H1 (cell line): ENCODE measurements at regions not wholly inside any gene's neighbourhood (a gene's known extent, or its start where the extent isn't known, plus 50 kb on each side); places are given as distances from the start of the nearest gene placed in this dataset.

Experiments
- CTCF ChIA-PET: fragments of 300-600 bp; sonication (Branson Sonifier 250); formaldehyde crosslinking; loops from one replicate; lab custom pipeline; 2021; ENCODE audit not compliant: partially characterized antibody; lab: Charles Lee
- POLR2A ChIA-PET: fragments of 300-600 bp; sonication (Branson Sonifier 250); formaldehyde crosslinking; loops from one replicate; lab custom pipeline; 2021; ENCODE audit warnings: inconsistent platforms; ENCODE audit not compliant: partially characterized antibody; lab: Charles Lee
- DNase-seq, 2 experiments: peaks; one replicate each; pipeline versions ENCODE4 v3.0.0 to v3.0.0-alpha.2; 2010 to 2022; ENCODE audit warnings: low spot score in 2 of 2, low read depth in 1 of 2, mixed read lengths in 1 of 2
- FAIRE-seq: peaks from 2 replicates; lab custom pipeline; 2011; peaks lifted over from hg19 to GRCh38; lab: Jason Lieb, UNC
- H2AFZ ChIP-seq: 2 replicates; pipeline ENCODE4 v1.8.1; 2012; ENCODE audit warnings: low read length, inconsistent platforms
- H2AK5ac ChIP-seq: 2 replicates; pipeline ENCODE4 v1.6.1; 2013; ENCODE audit warnings: low read depth, low read length
- H2BK120ac ChIP-seq: replicated peaks from 2 replicates; pipeline ENCODE3; 2013; ENCODE audit warnings: low read depth, low read length, inconsistent platforms
- H2BK12ac ChIP-seq: 2 replicates; pipeline ENCODE4 v1.6.1; 2013; ENCODE audit warnings: low read depth, low read length
- H2BK15ac ChIP-seq: 2 replicates; pipeline ENCODE4 v1.6.1; 2013; ENCODE audit warnings: low read length
- H2BK20ac ChIP-seq: 2 replicates; pipeline ENCODE4 v1.6.1; 2013; ENCODE audit warnings: low read length
- H2BK5ac ChIP-seq: 2 replicates; pipeline ENCODE4 v1.6.1; 2013; ENCODE audit warnings: low read depth, low read length
- H3K14ac ChIP-seq: 2 replicates; pipeline ENCODE4 v1.6.1; 2013; ENCODE audit warnings: inconsistent platforms; ENCODE audit not compliant: insufficient read length
- H3K18ac ChIP-seq: 2 replicates; pipeline ENCODE4 v1.6.1; 2013; ENCODE audit warnings: low read length; ENCODE audit errors: extremely low read depth
- H3K23ac ChIP-seq: 2 replicates; pipeline ENCODE4 v1.6.1; 2013; ENCODE audit warnings: inconsistent platforms; ENCODE audit not compliant: insufficient read length
- H3K23me2 ChIP-seq: 2 replicates; pipeline ENCODE4 v1.6.1; 2013; ENCODE audit warnings: low read depth, low read length
- H3K27ac ChIP-seq: 2 replicates; pipeline ENCODE4 v1.6.1; 2011; ENCODE audit warnings: low read depth, low read length, inconsistent platforms
- H3K27me3 ChIP-seq, 4 experiments: replicated peaks in 1 of 4; 1 replicate in 1 of 4; 2 replicates in 3 of 4; pipeline versions ENCODE4 v1.6.1 to v1.8.1; 2011 to 2013; ENCODE audit warnings: low read length in 3 of 4, mild to moderate bottlenecking in 3 of 4, inconsistent platforms in 2 of 4, mixed read lengths in 2 of 4, moderate library complexity in 1 of 4; ENCODE audit not compliant: control insufficient read depth in 3 of 4, insufficient read depth in 3 of 4; ENCODE audit errors: extremely low read depth in 1 of 4
- H3K36me3 ChIP-seq, 4 experiments: 2 replicates each; pipeline versions ENCODE4 v1.6.1 to v1.8.1; 2011 to 2013; ENCODE audit warnings: mild to moderate bottlenecking in 4 of 4, low read length in 3 of 4, moderate library complexity in 2 of 4, control low read depth in 1 of 4, inconsistent platforms in 1 of 4; ENCODE audit not compliant: insufficient read depth in 4 of 4, control insufficient read depth in 2 of 4
- H3K4ac ChIP-seq: replicated peaks from 2 replicates; pipeline ENCODE3; 2013; ENCODE audit warnings: low read length, low read depth, mixed read lengths, inconsistent platforms; ENCODE audit not compliant: insufficient read length
- H3K4me1 ChIP-seq, 4 experiments: replicated peaks in 1 of 4; 1 replicate in 1 of 4; 2 replicates in 3 of 4; pipeline versions ENCODE4 v1.6.1 to v1.8.1; 2011 to 2013; ENCODE audit warnings: low read length in 3 of 4, inconsistent platforms in 2 of 4, mixed read lengths in 1 of 4; ENCODE audit not compliant: insufficient read depth in 4 of 4, control insufficient read depth in 3 of 4
- H3K4me2 ChIP-seq, 2 experiments: 2 replicates each; pipeline versions ENCODE4 v1.6.1 to v1.8.1; 2011 to 2013; ENCODE audit warnings: low read depth in 2 of 2, low read length in 2 of 2, control low read depth in 1 of 2, inconsistent platforms in 1 of 2, mild to moderate bottlenecking in 1 of 2; ENCODE audit not compliant: insufficient read depth in 1 of 2
- H3K4me3 ChIP-seq, 4 experiments: fragments of 200-600, 300-600 bp in 1 of 4; sonication (generic), shearing (Covaris generic), sonication (Bioruptor Twin) in 1 of 4; 2 replicates each; pipeline versions ENCODE4 v1.5.1 to v1.8.1; 2011 to 2016; ENCODE audit warnings: low read length in 4 of 4, low read depth in 3 of 4, control low read depth in 2 of 4, inconsistent platforms in 2 of 4, mild to moderate bottlenecking in 2 of 4, mixed read lengths in 1 of 4, moderate library complexity in 1 of 4; ENCODE audit not compliant: insufficient read depth in 2 of 4; ENCODE audit errors: extremely low read depth in 1 of 4
- H3K56ac ChIP-seq: replicated peaks from 2 replicates; pipeline ENCODE3; 2013; ENCODE audit warnings: low read depth, mild to moderate bottlenecking, mixed read lengths, low read length, inconsistent platforms; ENCODE audit not compliant: insufficient read length
- H3K79me1 ChIP-seq: 2 replicates; pipeline ENCODE4 v1.6.1; 2013; ENCODE audit warnings: low read depth, low read length, control low read depth
- H3K79me2 ChIP-seq, 2 experiments: 2 replicates each; pipeline versions ENCODE4 v1.6.1 to v1.8.1; 2012 to 2013; ENCODE audit warnings: low read length in 2 of 2, mild to moderate bottlenecking in 2 of 2, inconsistent platforms in 1 of 2; ENCODE audit not compliant: insufficient read depth in 2 of 2, control insufficient read depth in 1 of 2
- H3K9ac ChIP-seq, 4 experiments: replicated peaks in 1 of 4; 1 replicate in 1 of 4; 2 replicates in 3 of 4; pipeline versions ENCODE4 v1.6.1 to v1.8.1; 2011 to 2013; ENCODE audit warnings: low read depth in 3 of 4, low read length in 3 of 4, control low read depth in 2 of 4, mild to moderate bottlenecking in 2 of 4, moderate library complexity in 2 of 4, inconsistent platforms in 1 of 4; ENCODE audit errors: extremely low read depth in 1 of 4
- H3K9me3 ChIP-seq, 2 experiments: 2 replicates each; pipeline versions ENCODE4 v1.6.1 to v1.8.1; 2012 to 2013; ENCODE audit warnings: mild to moderate bottlenecking in 2 of 2, moderate library complexity in 2 of 2, control low read depth in 1 of 2, inconsistent platforms in 1 of 2, low read depth in 1 of 2, low read length in 1 of 2, mixed read lengths in 1 of 2; ENCODE audit not compliant: insufficient read depth in 2 of 2
- H4K20me1 ChIP-seq, 2 experiments: replicated peaks in 1 of 2; 2 replicates each; pipeline versions ENCODE3 to v1.8.1; 2011 to 2013; ENCODE audit warnings: inconsistent platforms in 2 of 2, low read length in 2 of 2, mild to moderate bottlenecking in 1 of 2; ENCODE audit not compliant: insufficient read depth in 2 of 2, control insufficient read depth in 1 of 2
- H4K5ac ChIP-seq: 2 replicates; pipeline ENCODE4 v1.6.1; 2013; ENCODE audit warnings: low read length, low read depth, mixed read lengths, inconsistent platforms; ENCODE audit not compliant: insufficient read length
- H4K8ac ChIP-seq: 2 replicates; pipeline ENCODE4 v1.8.0; 2013; ENCODE audit warnings: mild to moderate bottlenecking, moderate library complexity, low read length, inconsistent platforms; ENCODE audit not compliant: insufficient read depth; ENCODE audit errors: extremely low read depth
- H4K91ac ChIP-seq: replicated peaks from 2 replicates; pipeline ENCODE3; 2013; ENCODE audit warnings: low read length, mixed read lengths, inconsistent platforms; ENCODE audit not compliant: insufficient read length
- BACH1 ChIP-seq: IDR thresholded peaks from 2 replicates; pipeline ENCODE4 v1.6.1; 2012; ENCODE audit warnings: low read length, improper control_type of control experiment
- CTCF ChIP-seq, 3 experiments: IDR thresholded peaks; 1 replicate in 2 of 3; 2 replicates in 1 of 3; pipeline versions ENCODE4 v1.5.1 to v1.6.1; 2011; ENCODE audit warnings: low read length in 3 of 3, mild to moderate bottlenecking in 3 of 3, inconsistent platforms in 2 of 3, low read depth in 1 of 3, moderate library complexity in 1 of 3; ENCODE audit not compliant: insufficient read depth in 1 of 3; ENCODE audit errors: control extremely low read depth in 1 of 3
- GTF2F1 ChIP-seq: IDR thresholded peaks from 2 replicates; pipeline ENCODE4 v1.6.1; 2012; ENCODE audit warnings: low read depth, low read length, improper control_type of control experiment, borderline replicate concordance
- HDAC6 ChIP-seq: IDR thresholded peaks from one replicate; pipeline ENCODE4 v1.7.1; 2012; ENCODE audit warnings: low read depth, mild to moderate bottlenecking, inconsistent platforms, low read length, moderate library complexity
- MAFK ChIP-seq: IDR thresholded peaks from 2 replicates; pipeline ENCODE4 v1.6.1; 2012; ENCODE audit warnings: low read depth, mild to moderate bottlenecking, improper control_type of control experiment, low read length
- NANOG ChIP-seq: IDR thresholded peaks from 2 replicates; pipeline ENCODE4 v1.6.1; 2011; ENCODE audit warnings: low read length, low read depth, mild to moderate bottlenecking, inconsistent platforms; ENCODE audit not compliant: insufficient read depth, poor library complexity, severe bottlenecking
- POLR2A ChIP-seq, 2 experiments: IDR thresholded peaks; 1 replicate in 1 of 2; 2 replicates in 1 of 2; pipeline ENCODE4 v1.6.1; 2011; ENCODE audit warnings: low read depth in 2 of 2, low read length in 2 of 2, mild to moderate bottlenecking in 2 of 2; ENCODE audit errors: control extremely low read depth in 1 of 2
- SIX5 ChIP-seq: IDR thresholded peaks from 2 replicates; pipeline ENCODE4 v1.6.1; 2011; ENCODE audit warnings: mild to moderate bottlenecking, low read depth, low read length
- SP2 ChIP-seq: IDR thresholded peaks from 2 replicates; pipeline ENCODE4 v1.6.1; 2012; ENCODE audit warnings: mild to moderate bottlenecking, low read length, inconsistent platforms
- ZNF274 ChIP-seq: IDR thresholded peaks from 2 replicates; pipeline ENCODE4 v1.7.0; 2012; ENCODE audit warnings: low read length, borderline replicate concordance; ENCODE audit errors: extremely low read depth
- WGBS, 2 experiments: shearing (Covaris generic) in 1 of 2; methylation state at CpG; one replicate each; pipeline versions ENCODE4 v1.1.6 to v1.1.7; 2013 to 2015; ENCODE audit warnings: low lambda C conversion rate in 2 of 2, mixed read lengths in 2 of 2, inconsistent platforms in 1 of 2, low coverage in 1 of 2, missing lambda C conversion rate in 1 of 2; ENCODE audit not compliant: insufficient replicate concordance in 2 of 2, insufficient coverage in 1 of 2, insufficient read length in 1 of 2; ENCODE audit errors: extremely low coverage in 1 of 2, missing lambda C conversion rate in 1 of 2; 5-methylcytosine and 5-hydroxymethylcytosine counted together

GRCh38 chr16:6265968-6266367 lies 1066.7 kb upstream of the RBFOX1 start:
- Histone ChIP-seq H3K4me1 (peaks cover 0 to 5% (median 1%) of the 10 kb centered on the region in 4 experiments; a peak in 2 of 7 replicates), H2BK12ac (no peak overlapping the region), H2BK120ac (no peak overlapping the region), H3K56ac (no peak overlapping the region), H3K27me3 (no peaks in the 10 kb centered on the region), H2AFZ (no peak overlapping the region), H3K27ac (no peak overlapping the region), H4K5ac (no peak overlapping the region), H3K14ac (no peak overlapping the region), H3K36me3 (no peaks in the 10 kb centered on the region), H2AK5ac (no peak overlapping the region), H3K9ac (no peak overlapping the region), H3K23ac (no peak overlapping the region), H3K23me2 (no peaks in the 10 kb centered on the region), H2BK5ac (no peak overlapping the region), H4K8ac (no peak overlapping the region), H3K4ac (no peak overlapping the region), H4K91ac (no peak overlapping the region), H3K9me3 (no peaks in the 10 kb centered on the region), H3K18ac (no peak overlapping the region), H4K20me1 (no peaks in the 10 kb centered on the region), H3K4me2 (no peak overlapping the region), H2BK15ac (no peak overlapping the region), H2BK20ac (peak overlapping the region; percentile 26; the same call in 1 of the 2 replicates), H3K79me1 (no peaks in the 10 kb centered on the region), H3K79me2 (no peaks in the 10 kb centered on the region), H3K4me3 (no peak overlapping the region)
- 88% methylated on average over 4 of the region's 4 CpGs; no CpG with 5 or more reads in 1 of the 2 experiments for WGBS, 2 experiments
- FAIRE-seq = no peak
- TF ChIP-seq HDAC6 (no peak), CTCF (IDR thresholded peaks at IDR 0.05; ENCODE audit: control extremely low read depth in 1 of 3, insufficient read depth in 1 of 3, low read depth in 1 of 3, low read length in 3 of 3) (no peak), SP2 (no peak), BACH1 (no peak), POLR2A (IDR thresholded peaks at IDR 0.05; ENCODE audit: control extremely low read depth in 1 of 2, low read depth in 2 of 2, low read length in 2 of 2) (no peak), SIX5 (no peak), NANOG (no peak), GTF2F1 (no peak), ZNF274 (no peak), MAFK (no peak)
- ChIA-PET POLR2A (no interaction called here), CTCF (interaction anchor here (0.9 to 1.1 kb wide), 3 partner anchors 17 to 48 kb away, joined by 3 read pairs; no protein-coding TSS in a partner anchor)
- DNase-seq = no peak
